Neural crest cell (in vitro differentiated cells): ENCODE measurements at regions not wholly inside any gene's neighbourhood (a gene's known extent, or its start where the extent isn't known, plus 50 kb on each side); places are given as distances from the start of the nearest gene placed in this dataset.
A peak's percentile ranks its signal among the peaks of the same experiment; 100 is the strongest.

Experiments
- DNase-seq: peaks from one replicate; pipeline ENCODE4 v3.0.0; 2021; ENCODE audit warnings: low read depth, mixed read lengths, low spot score
- H3K27ac Mint-ChIP-seq: one replicate; pipeline ENCODE4 v1.8.0; 2021; ENCODE audit warnings: mild to moderate bottlenecking, mixed read lengths; ENCODE audit not compliant: unreplicated experiment
- H3K27me3 Mint-ChIP-seq: 2 replicates; pipeline ENCODE4 v1.8.0; 2021; ENCODE audit warnings: low read depth, mild to moderate bottlenecking, mixed read lengths
- H3K36me3 Mint-ChIP-seq: 2 replicates; pipeline ENCODE4 v1.8.0; 2021; ENCODE audit warnings: low read depth, mild to moderate bottlenecking, mixed read lengths
- H3K4me1 Mint-ChIP-seq: 2 replicates; pipeline ENCODE4 v1.8.0; 2021; ENCODE audit warnings: mixed read lengths
- H3K4me3 Mint-ChIP-seq: one replicate; pipeline ENCODE4 v1.8.0; 2021; ENCODE audit warnings: mild to moderate bottlenecking, mixed read lengths
- H3K9me3 Mint-ChIP-seq: 2 replicates; pipeline ENCODE4 v1.8.0; 2021; ENCODE audit warnings: mixed read lengths
- CTCF ChIP-seq: fragments of 200-600 bp; sonication (generic); conservative IDR thresholded peaks from 2 replicates; pipeline ENCODE4 v1.5.0; 2021; ENCODE audit warnings: antibody characterized with exemption, mild to moderate bottlenecking

GRCh38 chr15:27686369-27686768 is 412.7 kb downstream of the OCA2 start:
- Mint-ChIP-seq H3K9me3 (no peaks in the 10 kb centered on the region), H3K27ac (no peak overlapping the region), H3K4me3 (no peak overlapping the region), H3K27me3 (peaks cover 16% of the 10 kb centered on the region), H3K4me1 (peaks cover 5% of the 10 kb centered on the region), H3K36me3 (no peaks in the 10 kb centered on the region)
- TF ChIP-seq CTCF, result no peak
- no peak for DNase-seq

- H3K27me3 Mint-ChIP-seq, result peaks cover 20% of the 10 kb centered on the region
- H3K36me3 Mint-ChIP-seq, result no peaks in the 10 kb centered on the region
- H3K4me1 Mint-ChIP-seq, result peaks cover 6% of the 10 kb centered on the region
- H3K4me3 Mint-ChIP-seq, result no peak overlapping the region
- no peak overlapping the region for H3K27ac Mint-ChIP-seq
- TF ChIP-seq CTCF, result no peak
- no peaks in the 10 kb centered on the region for H3K9me3 Mint-ChIP-seq
- DNase-seq, result no peak
These were observed 413.5 kb downstream of the OCA2 start for GRCh38 chr15:27685644-27686043.

GRCh38 chr15:27683121-27683520 is 416.0 kb downstream of the OCA2 start:
- Mint-ChIP-seq H3K36me3 (no peaks in the 10 kb centered on the region), H3K4me3 (no peak overlapping the region), H3K27me3 (peaks cover 29% of the 10 kb centered on the region), H3K9me3 (no peaks in the 10 kb centered on the region), H3K4me1 (peaks cover 26% of the 10 kb centered on the region), H3K27ac (no peak overlapping the region)
- TF ChIP-seq CTCF, result no peak
- DNase-seq, result no peak

GRCh38 chr15:27681038-27681437 is 418.1 kb downstream of the OCA2 start:
- Mint-ChIP-seq H3K36me3 (no peaks in the 10 kb centered on the region), H3K4me1 (peaks cover 26% of the 10 kb centered on the region), H3K27me3 (peaks cover 33% of the 10 kb centered on the region), H3K4me3 (no peak overlapping the region), H3K9me3 (no peaks in the 10 kb centered on the region), H3K27ac (no peak overlapping the region)
- no peak for DNase-seq
- TF ChIP-seq CTCF, result no peak

- DNase-seq, result peak; percentile 10
- H3K36me3 Mint-ChIP-seq, result no peaks in the 10 kb centered on the region
- H3K4me1 Mint-ChIP-seq, result peaks cover 26% of the 10 kb centered on the region
- no peaks in the 10 kb centered on the region for H3K9me3 Mint-ChIP-seq
- no peak for TF ChIP-seq CTCF
- peaks cover 33% of the 10 kb centered on the region for H3K27me3 Mint-ChIP-seq
- H3K27ac Mint-ChIP-seq, result no peak overlapping the region
- peak overlapping the region; percentile 47 for H3K4me3 Mint-ChIP-seq
These were observed 419.2 kb downstream of the OCA2 start for GRCh38 chr15:27679731-27680471.
